H9 (cell line): ENCODE measurements at regions not wholly inside any gene's neighbourhood (a gene's known extent, or its start where the extent isn't known, plus 50 kb on each side); places are given as distances from the start of the nearest gene placed in this dataset.

ENCODE experiments used
- DNase-seq: peaks from one replicate; pipeline ENCODE4 v3.0.0-alpha.2; 2017
- H2AFZ ChIP-seq: one replicate; pipeline ENCODE4 v1.6.1; 2013; ENCODE audit warnings: mild to moderate bottlenecking, low read length, control low read depth, moderate library complexity
- H2AK5ac ChIP-seq: 2 replicates; pipeline ENCODE4 v1.6.1; 2013; ENCODE audit warnings: low read length, control low read depth, mixed read lengths; ENCODE audit not compliant: insufficient read length
- H2BK120ac ChIP-seq: one replicate; pipeline ENCODE4 v1.6.1; 2013; ENCODE audit warnings: low read depth, mild to moderate bottlenecking, low read length, control low read depth, inconsistent platforms; ENCODE audit not compliant: poor library complexity, severe bottlenecking
- H2BK12ac ChIP-seq: 2 replicates; pipeline ENCODE4 v1.6.1; 2013; ENCODE audit warnings: low read length, control low read depth, mixed read lengths, low read depth; ENCODE audit not compliant: insufficient read length
- H2BK15ac ChIP-seq: 2 replicates; pipeline ENCODE4 v1.6.1; 2013; ENCODE audit warnings: low read depth, low read length, control low read depth
- H2BK20ac ChIP-seq: one replicate; pipeline ENCODE4 v1.6.1; 2013; ENCODE audit warnings: low read depth, mild to moderate bottlenecking, low read length, control low read depth, inconsistent platforms; ENCODE audit not compliant: poor library complexity, severe bottlenecking
- H2BK5ac ChIP-seq: 2 replicates; pipeline ENCODE4 v1.6.1; 2013; ENCODE audit warnings: low read length, control low read depth, mixed read lengths; ENCODE audit not compliant: insufficient read length
- H3K14ac ChIP-seq: 2 replicates; pipeline ENCODE4 v1.6.1; 2013; ENCODE audit warnings: low read length, control low read depth; ENCODE audit not compliant: insufficient read depth
- H3K18ac ChIP-seq: 2 replicates; pipeline ENCODE4 v1.6.1; 2013; ENCODE audit warnings: low read depth, mild to moderate bottlenecking, mixed read lengths, low read length, control low read depth; ENCODE audit not compliant: insufficient read length
- H3K23ac ChIP-seq: 2 replicates; pipeline ENCODE4 v1.6.1; 2013; ENCODE audit warnings: low read length, control low read depth, mixed read lengths, low read depth; ENCODE audit not compliant: insufficient read length
- H3K23me2 ChIP-seq: 2 replicates; pipeline ENCODE4 v1.6.1; 2013; ENCODE audit warnings: low read depth, mild to moderate bottlenecking, mixed read lengths, low read length, control low read depth; ENCODE audit not compliant: insufficient read length, poor library complexity, severe bottlenecking
- H3K27ac ChIP-seq: 2 replicates; pipeline ENCODE4 v1.5.1; 2013; ENCODE audit warnings: low read length, control low read depth, mixed read lengths, low read depth; ENCODE audit not compliant: insufficient read length
- H3K27me3 ChIP-seq: 2 replicates; pipeline ENCODE4 v1.6.1; 2013; ENCODE audit warnings: low read length, control low read depth, inconsistent platforms; ENCODE audit not compliant: insufficient read depth
- H3K4ac ChIP-seq: 2 replicates; pipeline ENCODE4 v1.6.1; 2013; ENCODE audit warnings: low read depth, mild to moderate bottlenecking, control low read depth, inconsistent platforms, low read length, moderate library complexity
- H3K4me1 ChIP-seq: 2 replicates; pipeline ENCODE4 v1.6.1; 2013; ENCODE audit warnings: low read length, control low read depth, inconsistent platforms; ENCODE audit not compliant: insufficient read depth
- H3K4me2 ChIP-seq: 2 replicates; pipeline ENCODE4 v1.6.1; 2013; ENCODE audit warnings: low read length, control low read depth, mixed read lengths; ENCODE audit not compliant: insufficient read length, insufficient read depth
- H3K56ac ChIP-seq: 2 replicates; pipeline ENCODE4 v1.6.1; 2013; ENCODE audit warnings: low read depth, mild to moderate bottlenecking, mixed read lengths, low read length, control low read depth; ENCODE audit not compliant: insufficient read length
- H3K79me1 ChIP-seq: 2 replicates; pipeline ENCODE4 v1.6.1; 2013; ENCODE audit warnings: low read depth, mild to moderate bottlenecking, moderate library complexity, low read length, control low read depth, inconsistent platforms; ENCODE audit not compliant: insufficient read depth, poor library complexity, severe bottlenecking
- H3K79me2 ChIP-seq: 2 replicates; pipeline ENCODE4 v1.6.1; 2013; ENCODE audit warnings: low read length, control low read depth, inconsistent platforms; ENCODE audit not compliant: insufficient read depth
- H3K9ac ChIP-seq: 2 replicates; pipeline ENCODE4 v1.6.1; 2013; ENCODE audit warnings: low read length, control low read depth, mixed read lengths; ENCODE audit not compliant: insufficient read length; ENCODE audit errors: extremely low read depth
- H3K9me3 ChIP-seq: one replicate; pipeline ENCODE4 v1.6.1; 2013; ENCODE audit warnings: low read depth, low read length, inconsistent platforms; ENCODE audit not compliant: control insufficient read depth
- H3T11ph ChIP-seq: one replicate; pipeline ENCODE4 v1.6.1; 2013; ENCODE audit warnings: mild to moderate bottlenecking, low read length, control low read depth, inconsistent platforms
- H4K20me1 ChIP-seq: one replicate; pipeline ENCODE4 v1.6.1; 2013; ENCODE audit not compliant: control insufficient read depth, insufficient read length, insufficient read depth
- H4K5ac ChIP-seq: 2 replicates; pipeline ENCODE4 v1.6.1; 2013; ENCODE audit warnings: low read depth, mild to moderate bottlenecking, mixed read lengths, low read length, control low read depth; ENCODE audit not compliant: insufficient read length
- H4K8ac ChIP-seq: replicated peaks from 2 replicates; pipeline ENCODE4 v1.6.1; 2013; ENCODE audit warnings: low read length, control low read depth, mixed read lengths, low read depth; ENCODE audit not compliant: insufficient read length
- H4K91ac ChIP-seq: 2 replicates; pipeline ENCODE4 v1.6.1; 2013; ENCODE audit warnings: low read depth, mild to moderate bottlenecking, moderate library complexity, mixed read lengths, low read length, control low read depth; ENCODE audit not compliant: insufficient read length
- H3K27ac Mint-ChIP-seq, 3 experiments: 2 replicates in 2 of 3; 3 replicates in 1 of 3; pipeline ENCODE4 v1.8.0; 2020 to 2021; ENCODE audit warnings: mixed read lengths in 3 of 3, mild to moderate bottlenecking in 1 of 3, moderate library complexity in 1 of 3
- H3K27me3 Mint-ChIP-seq: 2 replicates; pipeline ENCODE4 v1.8.0; 2021; ENCODE audit warnings: low read depth, mild to moderate bottlenecking, moderate library complexity, mixed read lengths
- H3K36me3 Mint-ChIP-seq, 3 experiments: 2 replicates in 2 of 3; 3 replicates in 1 of 3; pipeline ENCODE4 v1.8.0; 2020 to 2021; ENCODE audit warnings: low read depth in 3 of 3, mixed read lengths in 3 of 3; ENCODE audit not compliant: insufficient read depth in 1 of 3
- H3K4me1 Mint-ChIP-seq, 2 experiments: 2 replicates each; pipeline ENCODE4 v1.8.0; 2020; ENCODE audit warnings: mixed read lengths in 2 of 2
- H3K4me3 Mint-ChIP-seq, 2 experiments: 2 replicates in 1 of 2; 3 replicates in 1 of 2; pipeline ENCODE4 v1.8.0; 2020 to 2021; ENCODE audit warnings: mild to moderate bottlenecking in 2 of 2, mixed read lengths in 2 of 2, moderate library complexity in 1 of 2
- H3K9me3 Mint-ChIP-seq, 2 experiments: 2 replicates in 1 of 2; 3 replicates in 1 of 2; pipeline ENCODE4 v1.8.0; 2020; ENCODE audit warnings: mild to moderate bottlenecking in 2 of 2, mixed read lengths in 2 of 2, moderate library complexity in 1 of 2
- WGBS: extraction: QIAGEN DNeasy Blood & Tissue Kit; methylation state at CpG from one replicate; pipeline ENCODE4 v1.1.7; 2013; ENCODE audit warnings: missing lambda C conversion rate, low lambda C conversion rate, mixed read lengths; ENCODE audit not compliant: insufficient read length; ENCODE audit errors: extremely low coverage; 5-methylcytosine and 5-hydroxymethylcytosine counted together
- TF ChIP-seq, protein P1 (sequence below): fragments of 200-600 bp; sonication (generic); conservative IDR thresholded peaks from 3 replicates; pipeline ENCODE4 v1.8.0; 2021; ENCODE audit warnings: antibody characterized with exemption, mild to moderate bottlenecking

DNA sequence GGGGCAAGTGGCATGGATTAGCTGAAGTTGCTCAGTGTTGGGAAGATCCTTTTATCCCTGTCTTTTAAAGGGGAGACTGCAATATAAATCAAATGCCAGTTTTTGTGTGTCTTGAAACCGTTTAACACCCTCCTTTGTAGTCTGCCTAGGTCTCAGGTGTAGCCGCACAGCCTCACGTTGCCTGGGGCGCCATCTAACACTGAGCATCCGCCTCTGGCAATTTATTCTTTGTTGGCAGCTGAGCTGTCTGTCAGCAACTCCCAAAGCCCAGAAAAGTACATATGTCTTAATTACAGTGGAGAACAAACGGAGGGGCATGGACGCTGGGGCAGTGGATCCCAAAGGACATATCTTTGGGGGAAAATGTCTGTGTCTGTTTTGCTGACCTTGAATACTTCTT is 254.7 kb downstream of the STK31 start:
- H2AFZ ChIP-seq = no peak overlapping the region
- H3K27ac Mint-ChIP-seq = no peak overlapping the region

More for the DNA sequence above, 254.7 kb downstream of the STK31 start:
- Histone ChIP-seq H3K56ac (no peak overlapping the region), H2BK5ac (no peak overlapping the region), H2BK20ac (no peak overlapping the region), H3K27ac (no peak overlapping the region), H2AK5ac (no peak overlapping the region), H2BK120ac (no peak overlapping the region), H4K20me1 (no peaks in the 10 kb centered on the region), H3K9me3 (no peaks in the 10 kb centered on the region), H4K8ac (no peak overlapping the region), H3T11ph (no peak overlapping the region), H3K9ac (no peak overlapping the region), H3K23me2 (no peaks in the 10 kb centered on the region), H4K91ac (no peak overlapping the region), H3K79me2 (no peaks in the 10 kb centered on the region), H3K23ac (no peak overlapping the region), H3K4me1 (peaks cover 8% of the 10 kb centered on the region; the same call in 1 of the 2 replicates), H3K18ac (no peak overlapping the region), H4K5ac (no peak overlapping the region), H3K27me3 (no peaks in the 10 kb centered on the region), H3K4ac (no peak overlapping the region), H3K79me1 (no peaks in the 10 kb centered on the region), H3K4me2 (no peak overlapping the region), H2BK12ac (no peak overlapping the region), H3K14ac (no peak overlapping the region), H2BK15ac (no peak overlapping the region)
- peaks cover 17 to 18% of the 10 kb centered on the region in 2 experiments for H3K4me1 Mint-ChIP-seq
- no peaks in the 10 kb centered on the region for H3K36me3 Mint-ChIP-seq
- TF ChIP-seq, protein P1, sequence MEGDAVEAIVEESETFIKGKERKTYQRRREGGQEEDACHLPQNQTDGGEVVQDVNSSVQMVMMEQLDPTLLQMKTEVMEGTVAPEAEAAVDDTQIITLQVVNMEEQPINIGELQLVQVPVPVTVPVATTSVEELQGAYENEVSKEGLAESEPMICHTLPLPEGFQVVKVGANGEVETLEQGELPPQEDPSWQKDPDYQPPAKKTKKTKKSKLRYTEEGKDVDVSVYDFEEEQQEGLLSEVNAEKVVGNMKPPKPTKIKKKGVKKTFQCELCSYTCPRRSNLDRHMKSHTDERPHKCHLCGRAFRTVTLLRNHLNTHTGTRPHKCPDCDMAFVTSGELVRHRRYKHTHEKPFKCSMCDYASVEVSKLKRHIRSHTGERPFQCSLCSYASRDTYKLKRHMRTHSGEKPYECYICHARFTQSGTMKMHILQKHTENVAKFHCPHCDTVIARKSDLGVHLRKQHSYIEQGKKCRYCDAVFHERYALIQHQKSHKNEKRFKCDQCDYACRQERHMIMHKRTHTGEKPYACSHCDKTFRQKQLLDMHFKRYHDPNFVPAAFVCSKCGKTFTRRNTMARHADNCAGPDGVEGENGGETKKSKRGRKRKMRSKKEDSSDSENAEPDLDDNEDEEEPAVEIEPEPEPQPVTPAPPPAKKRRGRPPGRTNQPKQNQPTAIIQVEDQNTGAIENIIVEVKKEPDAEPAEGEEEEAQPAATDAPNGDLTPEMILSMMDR = no peak
- no peak for DNase-seq
- WGBS = no CpG with 5 or more reads among the region's 7 CpGs
- peaks cover 2% of the 10 kb centered on the region; the same call in 1 of the 2 replicates for H3K27me3 Mint-ChIP-seq
- H3K4me3 Mint-ChIP-seq = no peak overlapping the region
- no peaks in the 10 kb centered on the region for H3K9me3 Mint-ChIP-seq
